Naive thymus-derived CD8-positive, alpha-beta T cell (primary cell): ENCODE measurements at regions not wholly inside any gene's neighbourhood (a gene's known extent, or its start where the extent isn't known, plus 50 kb on each side); places are given as distances from the start of the nearest gene placed in this dataset.
"Not testable (repeated sequence)": the region's sequence is repeated elsewhere in the genome, so short reads cannot be mapped to it uniquely, and the experiment has no call there.

Experiments used
- ATAC-seq, 2 donors: fragments of 150-1000 bp; cut with Tn5 transposase in 1 of 2; sonication (Bioruptor Pico), chemical (Tn5 transposase) in 1 of 2; 1 replicate in 1 of 2; 2 replicates in 1 of 2; pipeline ENCODE4 v1.10.0; 2021; ENCODE audit warnings: mild to moderate bottlenecking in 2 of 2, moderate library complexity in 2 of 2
- POLR2A ChIA-PET: fragments of 350-600 bp; sonication (Branson Sonifier 250); formaldehyde crosslinking; loops from one replicate; lab custom pipeline; 2021; ENCODE audit warnings: antibody characterized with exemption; lab: Charles Lee
- DNase-seq, 10 donors: peaks; one replicate each; pipeline versions ENCODE4 v3.0.0 to v3.0.0-alpha.2; 2020 to 2022
- H3K27ac Mint-ChIP-seq, 10 donors: one replicate each; pipeline ENCODE4 v1.8.0; 2020 to 2022; ENCODE audit warnings: mild to moderate bottlenecking in 10 of 10, mixed read lengths in 10 of 10, moderate library complexity in 4 of 10, inconsistent platforms in 1 of 10
- H3K27me3 Mint-ChIP-seq, 5 donors: one replicate each; pipeline ENCODE4 v1.8.0; 2021 to 2022; ENCODE audit warnings: mixed read lengths in 5 of 5
- H3K36me3 Mint-ChIP-seq, 3 donors: one replicate each; pipeline ENCODE4 v1.8.0; 2020 to 2022; ENCODE audit warnings: mixed read lengths in 3 of 3, mild to moderate bottlenecking in 2 of 3, inconsistent platforms in 1 of 3
- H3K4me1 Mint-ChIP-seq, 4 donors: one replicate each; pipeline ENCODE4 v1.8.0; 2021 to 2022; ENCODE audit warnings: mixed read lengths in 4 of 4
- H3K4me3 Mint-ChIP-seq, 10 donors: one replicate each; pipeline ENCODE4 v1.8.0; 2020 to 2022; ENCODE audit warnings: mild to moderate bottlenecking in 10 of 10, mixed read lengths in 10 of 10, moderate library complexity in 6 of 10, inconsistent platforms in 1 of 10
- H3K9me3 Mint-ChIP-seq, 9 donors: one replicate each; pipeline ENCODE4 v1.8.0; 2020 to 2022; ENCODE audit warnings: mixed read lengths in 9 of 9, mild to moderate bottlenecking in 3 of 9, inconsistent platforms in 1 of 9, moderate library complexity in 1 of 9

DNA sequence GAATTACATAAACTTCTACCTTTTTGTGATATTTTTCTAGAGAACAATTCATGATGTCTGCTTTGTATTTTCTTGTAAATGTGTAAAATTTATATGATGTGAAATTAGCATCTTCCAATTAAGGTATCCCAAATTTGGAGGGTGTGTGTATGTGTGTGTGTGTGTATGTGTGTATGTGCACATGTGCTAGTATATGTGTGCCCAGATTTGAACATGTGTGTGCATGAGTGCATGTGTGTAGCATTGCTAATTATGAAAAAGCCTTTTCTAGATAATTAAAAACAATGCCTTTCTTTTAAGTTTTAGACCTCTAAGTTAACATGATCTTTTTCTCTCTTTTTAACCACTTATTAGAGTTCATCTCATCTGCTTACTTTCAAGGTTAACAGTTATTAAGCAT lies 208.0 kb upstream of the SPOPL start:
- Mint-ChIP-seq H3K27me3 (no peaks in the 10 kb centered on the region), H3K4me1 (no peaks in the 10 kb centered on the region), H3K36me3 (peaks cover 0 to 2% (median 0%) of the 10 kb centered on the region in 3 donors), H3K27ac (no peak overlapping the region), H3K9me3 (peaks cover 0 to 16% (median 6%) of the 10 kb centered on the region in 9 donors), H3K4me3 (no peak overlapping the region)
- no peak for ATAC-seq
- no peak for DNase-seq
- POLR2A ChIA-PET: no interaction called here

DNA sequence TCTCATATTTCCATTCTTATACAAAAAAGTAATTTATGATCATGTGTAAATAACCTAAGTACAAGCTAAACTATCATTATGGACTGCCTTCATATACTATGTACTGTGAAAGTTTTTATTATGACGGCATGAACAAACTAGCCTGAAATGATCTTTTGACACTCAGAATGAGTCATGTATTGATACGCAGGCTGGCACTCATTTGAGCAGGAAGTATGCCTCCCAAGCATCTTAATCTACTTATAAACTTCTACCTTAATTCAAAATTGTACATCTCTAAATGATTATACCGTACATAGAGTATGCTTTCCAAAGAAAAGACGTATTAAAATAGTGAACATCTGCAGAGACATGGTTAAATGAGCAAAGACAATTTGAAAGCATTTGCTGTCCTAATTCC lies 207.1 kb upstream of the SPOPL start:
- POLR2A ChIA-PET: no interaction called here
- H3K27me3 Mint-ChIP-seq: no peaks in the 10 kb centered on the region
- H3K36me3 Mint-ChIP-seq: peaks cover 0 to 2% (median 0%) of the 10 kb centered on the region in 3 donors
- ATAC-seq (no peak), DNase-seq (no peak)
- peaks cover 0 to 16% (median 4%) of the 10 kb centered on the region in 9 donors for H3K9me3 Mint-ChIP-seq
- H3K27ac Mint-ChIP-seq: no peak overlapping the region
- H3K4me1 Mint-ChIP-seq: no peaks in the 10 kb centered on the region
- no peak overlapping the region for H3K4me3 Mint-ChIP-seq

DNA sequence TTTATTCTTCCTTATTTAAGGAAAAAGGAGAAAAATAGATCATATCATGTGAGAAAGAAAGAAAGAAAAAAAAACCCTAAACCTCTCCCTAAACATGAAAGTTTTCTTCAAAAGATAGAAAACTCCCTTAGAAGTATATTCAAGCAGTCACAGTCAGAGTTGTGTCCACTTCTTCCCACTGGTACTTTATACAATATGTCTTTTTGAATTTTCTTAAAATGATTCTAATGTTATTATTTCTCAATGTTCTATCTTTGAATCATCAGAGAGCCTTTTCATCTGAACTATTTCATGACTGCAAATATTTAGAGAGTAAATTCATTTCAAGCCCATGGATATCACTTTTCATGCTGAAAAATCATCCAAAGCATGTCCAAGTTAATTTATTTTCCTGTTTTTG lies 205.2 kb upstream of the SPOPL start:
- Mint-ChIP-seq H3K36me3 (no peaks in the 10 kb centered on the region), H3K27ac (no peak overlapping the region)

GRCh38 chr2:138298120-138298814 lies 203.3 kb upstream of the SPOPL start:
- DNase-seq (no peak), ATAC-seq (no peak)
- no peak overlapping the region for H3K4me3 Mint-ChIP-seq
- H3K4me1 Mint-ChIP-seq: no peaks in the 10 kb centered on the region
- no peaks in the 10 kb centered on the region for H3K27me3 Mint-ChIP-seq
- H3K36me3 Mint-ChIP-seq: no peaks in the 10 kb centered on the region
- no peak overlapping the region for H3K27ac Mint-ChIP-seq
- peaks cover 0 to 6% (median 0%) of the 10 kb centered on the region in 9 donors for H3K9me3 Mint-ChIP-seq
- POLR2A ChIA-PET: no interaction called here

More for the DNA sequence above, 205.2 kb upstream of the SPOPL start:
- no peak for DNase-seq
- Mint-ChIP-seq H3K9me3 (peaks cover 0 to 14% (median 1%) of the 10 kb centered on the region in 9 donors), H3K4me1 (no peaks in the 10 kb centered on the region), H3K27me3 (no peaks in the 10 kb centered on the region), H3K4me3 (no peak overlapping the region)
- no peak for ATAC-seq
- POLR2A ChIA-PET: no interaction called here

GRCh38 chr2:138298900-138299299 lies 202.7 kb upstream of the SPOPL start:
- no peak for DNase-seq
- Mint-ChIP-seq H3K4me1 (no peaks in the 10 kb centered on the region), H3K4me3 (no peak overlapping the region)

DNA sequence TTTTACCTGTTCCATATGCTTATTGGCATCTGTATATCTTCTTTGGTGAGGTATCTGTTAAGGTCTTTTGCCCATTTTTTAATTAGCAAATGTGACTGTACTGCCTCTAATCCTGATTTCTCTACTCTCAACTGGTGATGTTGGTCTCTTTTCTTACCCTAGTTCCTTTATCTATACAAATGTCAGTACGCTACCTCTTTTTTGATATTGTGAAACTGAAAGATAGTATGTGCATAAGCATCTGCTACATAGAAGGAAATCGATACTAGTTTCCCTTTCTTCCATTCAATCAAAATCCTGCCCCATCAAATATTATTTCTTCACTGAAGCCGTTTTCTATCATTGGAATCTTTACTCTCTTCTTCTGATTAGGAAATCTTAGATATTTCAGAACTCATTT lies 194.9 kb upstream of the SPOPL start:
- DNase-seq (no peak), ATAC-seq (no peak)
- Mint-ChIP-seq H3K4me3 (no peak overlapping the region), H3K36me3 (no peaks in the 10 kb centered on the region), H3K27me3 (peaks cover 0 to 8% (median 4%) of the 10 kb centered on the region in 5 donors), H3K4me1 (no peaks in the 10 kb centered on the region), H3K27ac (no peak overlapping the region), H3K9me3 (peaks cover 0 to 2% (median 0%) of the 10 kb centered on the region in 9 donors)
- POLR2A ChIA-PET: no interaction called here

More at GRCh38 chr2:138298900-138299299, 202.7 kb upstream of the SPOPL start:
- POLR2A ChIA-PET: no interaction called here
- ATAC-seq: no peak
- H3K9me3 Mint-ChIP-seq: peaks cover 0 to 4% (median 0%) of the 10 kb centered on the region in 9 donors
- no peaks in the 10 kb centered on the region for H3K36me3 Mint-ChIP-seq
- no peak overlapping the region for H3K27ac Mint-ChIP-seq
- H3K27me3 Mint-ChIP-seq: no peaks in the 10 kb centered on the region

DNA sequence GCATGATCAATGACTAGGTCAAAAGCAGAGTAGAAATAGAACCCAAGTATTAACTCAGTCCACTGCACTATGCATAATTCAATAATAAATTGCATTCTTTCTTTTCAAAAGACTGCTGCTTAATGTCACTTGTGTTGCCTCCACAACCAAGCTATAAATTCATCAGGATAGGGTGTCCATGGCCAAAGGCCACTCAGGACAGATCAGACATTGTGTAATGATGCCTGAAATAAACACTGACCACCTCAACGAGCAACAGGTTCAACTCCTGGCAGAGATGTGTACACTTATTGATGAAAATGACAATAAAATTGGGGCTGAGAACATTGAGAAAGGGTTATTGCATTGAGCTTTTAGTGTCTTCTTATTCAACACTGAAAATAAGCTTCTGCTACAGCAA lies 194.5 kb upstream of the SPOPL start:
- POLR2A ChIA-PET: no interaction called here
- H3K4me3 Mint-ChIP-seq: no peak overlapping the region

GRCh38 chr2:138309760-138310159 lies 191.8 kb upstream of the SPOPL start:
- Mint-ChIP-seq H3K36me3 (peaks cover 0 to 6% (median 0%) of the 10 kb centered on the region in 3 donors), H3K9me3 (peaks cover 0 to 10% (median 8%) of the 10 kb centered on the region in 9 donors), H3K27ac (no peak overlapping the region), H3K4me3 (no peak overlapping the region), H3K4me1 (no peaks in the 10 kb centered on the region), H3K27me3 (peaks cover 0 to 9% (median 4%) of the 10 kb centered on the region in 5 donors)
- no peak for ATAC-seq
- POLR2A ChIA-PET: no interaction called here
- DNase-seq: no peak

More for the DNA sequence above, 194.5 kb upstream of the SPOPL start:
- no peaks in the 10 kb centered on the region for H3K36me3 Mint-ChIP-seq
- no peak overlapping the region for H3K27ac Mint-ChIP-seq
- no peaks in the 10 kb centered on the region for H3K4me1 Mint-ChIP-seq
- peaks cover 0 to 2% (median 0%) of the 10 kb centered on the region in 9 donors for H3K9me3 Mint-ChIP-seq
- H3K27me3 Mint-ChIP-seq: peaks cover 0 to 8% (median 4%) of the 10 kb centered on the region in 5 donors
- DNase-seq (no peak), ATAC-seq (no peak)

- Mint-ChIP-seq H3K4me1 (no peaks in the 10 kb centered on the region), H3K9me3 (peaks cover 0 to 22% (median 10%) of the 10 kb centered on the region in 9 donors), H3K27me3 (peaks cover 0 to 11% (median 4%) of the 10 kb centered on the region in 5 donors), H3K27ac (no peak overlapping the region), H3K36me3 (peaks cover 0 to 10% (median 0%) of the 10 kb centered on the region in 3 donors), H3K4me3 (no peak overlapping the region)
- DNase-seq: no peak
- no peak for ATAC-seq
- POLR2A ChIA-PET: no interaction called here
These were observed 189.5 kb upstream of the SPOPL start for GRCh38 chr2:138312061-138312460.

DNA sequence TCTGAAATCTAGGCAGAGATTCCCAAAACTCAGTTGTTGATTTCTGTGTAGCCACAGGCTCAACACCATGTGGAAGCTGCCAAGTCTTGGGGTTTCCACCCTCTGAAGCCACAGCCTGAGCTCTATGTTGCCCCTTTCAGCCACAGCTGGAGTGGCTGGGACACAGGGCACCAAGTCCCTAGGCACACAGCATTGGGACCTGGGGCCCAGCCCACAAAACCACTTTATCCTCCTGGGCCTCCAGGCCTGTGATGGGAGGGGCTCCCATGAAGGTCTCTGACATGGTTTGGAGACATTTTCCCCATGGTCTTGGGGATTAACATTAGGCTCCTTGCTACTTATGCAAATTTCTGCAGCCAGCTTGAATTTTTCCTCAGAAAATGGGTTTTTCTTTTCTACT lies 186.0 kb upstream of the SPOPL start:
- DNase-seq, H3K4me3 Mint-ChIP-seq, H3K27ac Mint-ChIP-seq, H3K36me3 Mint-ChIP-seq, H3K27me3 Mint-ChIP-seq, POLR2A ChIA-PET, H3K4me1 Mint-ChIP-seq, ATAC-seq: not testable (repeated sequence)
- peaks cover 0 to 22% (median 10%) of the 10 kb centered on the region in 9 donors for H3K9me3 Mint-ChIP-seq

GRCh38 chr2:138319616-138320015 lies 182.0 kb upstream of the SPOPL start:
- POLR2A ChIA-PET: no interaction called here
- no peaks in the 10 kb centered on the region for H3K4me1 Mint-ChIP-seq
- H3K27me3 Mint-ChIP-seq: peaks cover 0 to 8% (median 0%) of the 10 kb centered on the region in 5 donors
- no peak for DNase-seq
- no peak overlapping the region for H3K27ac Mint-ChIP-seq
- peaks cover 0 to 4% (median 0%) of the 10 kb centered on the region in 3 donors for H3K36me3 Mint-ChIP-seq
- ATAC-seq: no peak
- no peak overlapping the region for H3K4me3 Mint-ChIP-seq
- H3K9me3 Mint-ChIP-seq: peaks cover 0 to 15% (median 3%) of the 10 kb centered on the region in 9 donors

- H3K36me3 Mint-ChIP-seq: no peaks in the 10 kb centered on the region
- DNase-seq (no peak), ATAC-seq (no peak)
- peaks cover 0 to 5% (median 1%) of the 10 kb centered on the region in 9 donors for H3K9me3 Mint-ChIP-seq
- no peak overlapping the region for H3K4me3 Mint-ChIP-seq
- peaks cover 0 to 5% (median 0%) of the 10 kb centered on the region in 5 donors for H3K27me3 Mint-ChIP-seq
- no peak overlapping the region for H3K27ac Mint-ChIP-seq
- POLR2A ChIA-PET: no interaction called here
- no peaks in the 10 kb centered on the region for H3K4me1 Mint-ChIP-seq
These were observed 180.1 kb upstream of the SPOPL start for GRCh38 chr2:138321458-138321857.

- Mint-ChIP-seq H3K9me3 (peaks cover 0 to 5% (median 0%) of the 10 kb centered on the region in 9 donors), H3K27ac (no peak overlapping the region)
- no peak for ATAC-seq
These were observed 178.0 kb upstream of the SPOPL start for GRCh38 chr2:138323382-138324067.

More at GRCh38 chr2:138323382-138324067, 178.0 kb upstream of the SPOPL start:
- no peaks in the 10 kb centered on the region for H3K36me3 Mint-ChIP-seq
- no peak for DNase-seq
- H3K4me3 Mint-ChIP-seq: no peak overlapping the region
- POLR2A ChIA-PET: no interaction called here
- peaks cover 0 to 4% (median 0%) of the 10 kb centered on the region in 5 donors for H3K27me3 Mint-ChIP-seq
- H3K4me1 Mint-ChIP-seq: no peaks in the 10 kb centered on the region
